Fibroblast of pulmonary artery (primary cell): ENCODE measurements at regions not wholly inside any gene's neighbourhood (a gene's known extent, or its start where the extent isn't known, plus 50 kb on each side); places are given as distances from the start of the nearest gene placed in this dataset.

ENCODE experiments used
- DNase-seq: peaks from one replicate; pipeline ENCODE4 v3.0.0-alpha.2; 2010; ENCODE audit warnings: low read depth
- H3K4me3 ChIP-seq: replicated peaks from 2 replicates; pipeline ENCODE4 v1.5.1; 2011; ENCODE audit warnings: low read depth, mild to moderate bottlenecking, control low read depth, low read length, moderate library complexity
- TF ChIP-seq, protein P1 (sequence below): IDR thresholded peaks from 2 replicates; pipeline ENCODE4 v1.5.1; 2011; ENCODE audit warnings: mild to moderate bottlenecking, control low read depth, low read length, inconsistent platforms; ENCODE audit errors: missing control alignments

DNA sequence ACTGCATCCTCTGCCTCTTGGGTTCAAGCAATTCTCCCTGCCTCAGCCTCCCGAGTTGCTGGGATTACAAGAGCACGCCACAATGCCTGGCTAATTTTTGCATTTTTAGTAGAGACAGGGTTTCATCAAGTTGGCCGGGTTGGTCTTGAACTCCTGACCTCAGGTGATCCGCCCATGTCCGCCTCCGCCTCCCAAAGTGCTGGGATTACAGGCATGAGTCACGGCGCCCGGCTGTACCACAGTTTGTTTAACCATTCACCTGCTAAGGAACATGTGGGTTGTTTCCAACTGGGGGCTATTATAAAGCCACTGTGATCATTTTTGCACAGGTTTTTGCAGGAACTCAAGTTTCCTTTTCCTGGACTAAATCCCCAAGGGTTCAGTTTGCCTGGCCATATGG, 123.2 kb upstream of the RAP2B start:
- TF ChIP-seq, protein P1, sequence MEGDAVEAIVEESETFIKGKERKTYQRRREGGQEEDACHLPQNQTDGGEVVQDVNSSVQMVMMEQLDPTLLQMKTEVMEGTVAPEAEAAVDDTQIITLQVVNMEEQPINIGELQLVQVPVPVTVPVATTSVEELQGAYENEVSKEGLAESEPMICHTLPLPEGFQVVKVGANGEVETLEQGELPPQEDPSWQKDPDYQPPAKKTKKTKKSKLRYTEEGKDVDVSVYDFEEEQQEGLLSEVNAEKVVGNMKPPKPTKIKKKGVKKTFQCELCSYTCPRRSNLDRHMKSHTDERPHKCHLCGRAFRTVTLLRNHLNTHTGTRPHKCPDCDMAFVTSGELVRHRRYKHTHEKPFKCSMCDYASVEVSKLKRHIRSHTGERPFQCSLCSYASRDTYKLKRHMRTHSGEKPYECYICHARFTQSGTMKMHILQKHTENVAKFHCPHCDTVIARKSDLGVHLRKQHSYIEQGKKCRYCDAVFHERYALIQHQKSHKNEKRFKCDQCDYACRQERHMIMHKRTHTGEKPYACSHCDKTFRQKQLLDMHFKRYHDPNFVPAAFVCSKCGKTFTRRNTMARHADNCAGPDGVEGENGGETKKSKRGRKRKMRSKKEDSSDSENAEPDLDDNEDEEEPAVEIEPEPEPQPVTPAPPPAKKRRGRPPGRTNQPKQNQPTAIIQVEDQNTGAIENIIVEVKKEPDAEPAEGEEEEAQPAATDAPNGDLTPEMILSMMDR: no peak
- H3K4me3 ChIP-seq: no peak overlapping the region
- DNase-seq: no peak

DNA sequence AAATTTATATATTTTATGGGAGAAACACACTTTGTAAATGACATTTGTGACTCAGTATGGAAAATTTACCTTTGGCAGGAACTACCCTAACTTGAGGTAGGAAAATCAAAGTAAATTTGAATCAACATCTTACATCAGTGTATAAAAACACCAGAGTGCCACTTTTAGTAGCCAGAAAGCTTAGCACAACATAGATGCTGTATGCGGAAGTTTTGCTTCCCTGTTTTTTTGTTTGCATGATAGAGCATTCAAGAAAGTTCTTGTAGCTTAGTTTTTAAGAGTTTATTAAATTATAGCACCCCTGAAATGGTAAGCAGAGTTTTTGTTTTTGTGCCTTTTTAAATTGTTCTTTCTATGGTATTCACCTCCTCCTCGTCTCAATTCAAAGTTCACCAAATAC, 120.8 kb upstream of the RAP2B start:
- H3K4me3 ChIP-seq: no peak overlapping the region
- no peak for DNase-seq
- TF ChIP-seq, protein P1: no peak

DNA sequence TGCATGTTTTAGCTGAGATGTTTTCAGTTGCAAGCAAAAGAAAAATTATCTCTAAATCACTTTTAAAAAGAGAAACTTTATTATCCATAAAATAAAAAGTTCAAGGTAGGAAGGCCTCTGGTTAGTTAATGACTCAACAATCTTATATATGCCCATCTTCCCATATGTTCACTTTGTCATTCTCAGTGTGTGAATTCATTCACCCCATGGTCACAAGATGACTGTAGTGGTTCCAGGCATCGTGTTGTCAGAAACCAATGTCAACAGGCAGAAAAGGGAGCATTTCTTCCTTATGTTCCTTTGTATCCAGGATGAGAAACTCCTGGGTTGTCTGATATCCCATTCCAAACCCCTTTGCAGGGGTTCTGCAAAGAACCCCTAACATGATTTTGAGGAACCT, 119.9 kb upstream of the RAP2B start:
- no peak overlapping the region for H3K4me3 ChIP-seq
- TF ChIP-seq, protein P1: no peak
- no peak for DNase-seq

DNA sequence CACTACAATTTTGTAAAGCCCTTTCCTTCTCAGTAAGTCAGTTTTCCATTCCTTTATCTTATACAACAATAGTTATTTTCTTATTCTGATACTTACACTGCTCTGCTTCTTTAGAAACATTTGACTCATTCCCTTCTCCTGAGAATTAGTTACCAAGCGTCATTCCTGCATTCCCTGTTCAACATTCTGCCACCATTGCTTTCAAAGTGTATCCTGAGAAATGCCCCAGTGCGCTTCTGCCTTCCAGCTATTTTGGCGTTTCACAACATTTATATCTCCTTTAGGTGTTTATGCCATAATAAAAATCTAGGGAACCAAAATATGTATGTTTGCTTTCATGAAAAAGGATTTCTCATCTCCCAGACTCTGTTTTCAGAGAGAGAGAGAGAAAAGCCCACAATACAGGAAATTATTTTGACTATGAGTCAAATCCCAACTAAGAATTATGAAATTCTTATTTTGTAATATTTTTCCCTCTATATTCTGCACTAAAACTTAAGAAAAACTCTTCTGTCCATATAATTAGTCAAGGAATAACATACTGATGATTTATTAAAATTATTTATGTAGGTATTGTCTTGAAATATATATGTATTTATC, 118.2 kb upstream of the RAP2B start:
- peak overlapping the region; percentile 28 for H3K4me3 ChIP-seq
- TF ChIP-seq, protein P1: no peak
- DNase-seq: peak; percentile 76

DNA sequence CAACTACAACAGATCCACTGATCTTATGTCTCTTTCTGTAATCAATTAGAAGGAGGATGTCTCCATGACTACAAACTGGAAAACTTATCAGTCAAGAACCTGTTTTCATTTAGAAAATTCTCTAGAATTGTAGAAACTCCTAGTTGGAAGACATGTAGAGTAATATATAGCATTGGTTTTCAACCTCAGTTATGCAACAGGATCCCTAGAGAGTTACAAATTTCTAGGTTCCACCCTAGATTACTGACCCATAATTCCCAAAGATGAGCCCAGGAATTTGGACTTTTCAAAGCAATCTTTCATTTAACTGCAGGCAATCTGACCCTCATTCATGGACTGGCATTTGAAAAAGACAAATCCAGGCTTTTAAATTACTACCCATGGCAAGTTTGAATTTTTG, 116.9 kb upstream of the RAP2B start:
- no peak overlapping the region for H3K4me3 ChIP-seq
- TF ChIP-seq, protein P1: no peak
- DNase-seq: no peak

DNA sequence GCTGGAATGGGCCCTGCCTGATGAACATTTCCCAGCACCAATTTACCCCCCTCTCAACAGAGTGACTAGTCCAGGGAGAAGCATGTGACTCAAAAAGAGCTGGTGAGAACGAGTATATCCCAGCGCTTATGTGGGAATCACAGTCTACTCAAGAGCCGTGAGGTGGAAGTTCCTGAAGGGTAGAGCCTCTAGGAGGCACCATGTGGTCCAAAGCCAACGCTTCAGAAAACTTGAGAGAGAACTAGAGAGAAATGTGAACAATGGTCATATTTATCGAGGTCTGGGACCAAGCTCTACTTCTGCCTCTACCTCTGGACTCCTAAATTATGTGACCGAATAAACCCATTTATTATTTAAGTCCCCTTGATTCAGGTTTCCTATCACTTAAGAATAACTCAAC, 111.0 kb upstream of the RAP2B start:
- no peak for DNase-seq
- H3K4me3 ChIP-seq: no peak overlapping the region
- TF ChIP-seq, protein P1: no peak

DNA sequence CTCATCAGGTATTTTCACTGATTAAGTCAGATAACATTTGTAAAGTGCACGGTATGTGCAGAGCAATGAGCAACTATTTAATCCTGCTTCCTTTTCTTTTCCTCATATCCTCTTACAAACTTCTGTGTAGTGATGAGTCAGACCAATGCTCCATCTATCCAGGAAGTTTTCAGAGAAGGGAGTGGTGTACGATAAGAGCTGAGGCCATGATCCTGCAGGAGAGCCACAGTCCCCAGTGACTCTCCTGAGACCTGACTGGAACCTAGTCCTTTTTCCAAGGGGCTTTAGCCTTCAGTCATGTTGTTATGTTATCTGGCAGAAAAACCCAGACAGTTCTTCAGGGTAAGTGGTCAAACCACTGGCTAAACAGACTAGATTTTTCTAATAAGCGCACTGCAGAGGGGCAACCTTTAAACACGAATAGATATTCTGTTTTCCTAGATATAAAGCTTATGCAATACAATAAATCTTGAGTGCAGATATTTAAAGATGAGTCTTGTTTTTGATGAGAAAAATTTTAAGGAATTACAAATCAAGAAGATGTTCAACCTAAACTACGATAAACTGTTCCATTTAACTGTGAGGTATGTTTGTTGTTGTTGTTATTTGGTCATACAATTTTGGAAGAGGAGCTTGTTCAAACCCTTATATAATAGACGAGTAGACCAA, 110.5 kb upstream of the RAP2B start:
- TF ChIP-seq, protein P1: no peak
- DNase-seq: peak; percentile 83
- H3K4me3 ChIP-seq: peak overlapping the region; percentile 5
